A549 (cell line): ENCODE measurements at regions not wholly inside any gene's neighbourhood (a gene's known extent, or its start where the extent isn't known, plus 50 kb on each side); places are given as distances from the start of the nearest gene placed in this dataset.

Source experiments
- ATAC-seq, 2 experiments: fragments of 200-7000 bp in 1 of 2; fragments of >200 bp in 1 of 2; cut with Nextera tagmentation in 1 of 2; cut with Tn5 transposase in 1 of 2; 3 replicates each; pipeline versions ENCODE4 v1.8.0 to v1.9.1; 2018 to 2020; ENCODE audit warnings: mild to moderate bottlenecking in 1 of 2, moderate library complexity in 1 of 2
- CTCF ChIA-PET: fragments of 300-600 bp; sonication (Branson Sonifier 250); formaldehyde crosslinking; extraction: SDS; loops from one replicate; lab custom pipeline; 2021; ENCODE audit warnings: antibody characterized with exemption, inconsistent platforms; lab: Yijun Ruan, JAX
- POLR2A ChIA-PET: fragments of 350-600 bp; formaldehyde crosslinking; extraction: SDS; loops from one replicate; lab custom pipeline; 2021; ENCODE audit warnings: antibody characterized with exemption, inconsistent platforms; lab: Yijun Ruan, JAX
- DNase-seq, 2 experiments: peaks; one replicate each; pipeline versions ENCODE4 v3.0.0 to v3.0.0-alpha.2; 2011 to 2016; ENCODE audit warnings: low read depth in 1 of 2, low spot score in 1 of 2
- FAIRE-seq: peaks from 2 replicates; lab custom pipeline; 2011; peaks lifted over from hg19 to GRCh38; lab: Jason Lieb, UNC
- H3K27ac ChIP-seq, 2 experiments: fragments of >200 bp; sonication (Bioruptor Twin); formaldehyde crosslinking; 3 replicates each; pipeline ENCODE4 v1.5.1; 2016 to 2017
- H3K4me1 ChIP-seq: fragments of >200 bp; sonication (Bioruptor Twin); formaldehyde crosslinking; 3 replicates; pipeline ENCODE4 v1.6.1; 2016
- H3K4me2 ChIP-seq: fragments of >200 bp; sonication (Bioruptor Twin); formaldehyde crosslinking; 3 replicates; pipeline ENCODE4 v1.6.1; 2016
- H3K4me3 ChIP-seq: fragments of >200 bp; sonication (Bioruptor Twin); formaldehyde crosslinking; 3 replicates; pipeline ENCODE4 v1.5.1; 2016
- H3K9me3 ChIP-seq: fragments of >200 bp; sonication (Bioruptor Twin); formaldehyde crosslinking; 3 replicates; pipeline ENCODE4 v1.6.1; 2016
- ATOH8 ChIP-seq: fragments of 250-450 bp; sonication (Bioruptor Pico); IDR thresholded peaks from 2 replicates; pipeline ENCODE4 v1.5.0; 2020; ENCODE audit warnings: low read depth, mild to moderate bottlenecking, moderate library complexity
- BHLHE40 ChIP-seq: IDR thresholded peaks from 2 replicates; pipeline ENCODE4 v1.6.1; 2012; ENCODE audit warnings: low read depth, low read length, inconsistent platforms
- CTCF ChIP-seq: fragments of >200 bp; sonication (Bioruptor Twin); formaldehyde crosslinking; IDR thresholded peaks from 3 replicates; pipeline ENCODE4 v1.5.1; 2016
- EHMT2 ChIP-seq: fragments of 200-600 bp; sonication (generic); IDR thresholded peaks from 2 replicates; pipeline ENCODE4 v1.6.1; 2016; ENCODE audit warnings: antibody characterized with exemption, low read depth, mild to moderate bottlenecking, moderate library complexity
- EP300 ChIP-seq, 2 experiments: fragments of >200 bp; sonication (Bioruptor Twin); formaldehyde crosslinking; IDR thresholded peaks; 2 replicates in 1 of 2; 3 replicates in 1 of 2; pipeline ENCODE4 v1.6.1; 2016 to 2017
- FOSL2 ChIP-seq, 2 experiments: fragments of 450-650 bp in 1 of 2; fragments of >200 bp in 1 of 2; sonication (Bioruptor Twin) in 1 of 2; formaldehyde crosslinking; IDR thresholded peaks; 2 replicates each; pipeline versions ENCODE4 v1.5.0 to v1.6.1; 2016 to 2020; ENCODE audit warnings: mild to moderate bottlenecking in 1 of 2, moderate library complexity in 1 of 2
- HES2 ChIP-seq: fragments of >200 bp; sonication (Bioruptor Twin); formaldehyde crosslinking; IDR thresholded peaks from 2 replicates; pipeline ENCODE4 v1.6.1; 2016
- HOXA7 ChIP-seq: fragments of 250-450 bp; sonication (Bioruptor Pico); IDR thresholded peaks from 2 replicates; pipeline ENCODE4 v1.5.0; 2020; ENCODE audit warnings: mild to moderate bottlenecking, moderate library complexity
- HOXB5 ChIP-seq: fragments of 250-450 bp; sonication (Bioruptor Pico); IDR thresholded peaks from 2 replicates; pipeline ENCODE4 v1.5.0; 2020; ENCODE audit warnings: mild to moderate bottlenecking, moderate library complexity
- JUN ChIP-seq, 2 experiments: fragments of >200 bp; sonication (Bioruptor Twin); formaldehyde crosslinking; IDR thresholded peaks; 2 replicates in 1 of 2; 3 replicates in 1 of 2; pipeline ENCODE4 v1.6.1; 2016 to 2017
- KDM1A ChIP-seq: fragments of 200-600 bp; sonication (generic); IDR thresholded peaks from 2 replicates; pipeline ENCODE4 v1.6.1; 2016; ENCODE audit warnings: low read depth, mild to moderate bottlenecking
- KDM5A ChIP-seq: fragments of 200-600 bp; sonication (generic); IDR thresholded peaks from 2 replicates; pipeline ENCODE4 v1.6.1; 2016; ENCODE audit warnings: antibody characterized with exemption, mild to moderate bottlenecking
- MYC ChIP-seq: IDR thresholded peaks from 2 replicates; pipeline ENCODE4 v1.6.1; 2012; ENCODE audit warnings: mild to moderate bottlenecking, inconsistent platforms, low read length, improper control_type of control experiment, borderline replicate concordance
- NFE2L2 ChIP-seq: fragments of 150-350 bp; conservative IDR thresholded peaks from 2 replicates; pipeline ENCODE4 v1.6.1; 2014; ENCODE audit warnings: low read length
- NPAS2 ChIP-seq: fragments of 250-450 bp; sonication (Bioruptor Pico); IDR thresholded peaks from 2 replicates; pipeline ENCODE4 v1.8.0; 2022; ENCODE audit warnings: mild to moderate bottlenecking, moderate library complexity, borderline replicate concordance
- POLR2A ChIP-seq: IDR thresholded peaks from 2 replicates; pipeline ENCODE4 v1.6.1; 2012; ENCODE audit warnings: mild to moderate bottlenecking, low read length
- RAD21 ChIP-seq, 2 experiments: fragments of >200 bp in 1 of 2; sonication (Bioruptor Twin) in 1 of 2; formaldehyde crosslinking in 1 of 2; IDR thresholded peaks in 1 of 2; conservative IDR thresholded peaks in 1 of 2; 2 replicates in 1 of 2; 3 replicates in 1 of 2; pipeline ENCODE4 v1.6.1; 2012 to 2018; ENCODE audit warnings: inconsistent platforms in 1 of 2
- SMC3 ChIP-seq: fragments of >200 bp; sonication (Bioruptor Twin); formaldehyde crosslinking; IDR thresholded peaks from 3 replicates; pipeline ENCODE4 v1.6.1; 2018; ENCODE audit warnings: inconsistent platforms
- TFCP2L1 ChIP-seq: fragments of 250-450 bp; sonication (Bioruptor Pico); IDR thresholded peaks from 2 replicates; pipeline ENCODE4 v1.5.0; 2021; ENCODE audit warnings: mild to moderate bottlenecking
- ZNF302 ChIP-seq: fragments of 250-450 bp; sonication (Bioruptor Pico); IDR thresholded peaks from 2 replicates; pipeline ENCODE4 v1.9.0; 2021; ENCODE audit warnings: inconsistent platforms, mild to moderate bottlenecking, moderate library complexity
- WGBS: methylation state at CpG from one replicate; pipeline ENCODE4 v1.1.6; 2017; ENCODE audit errors: missing lambda C conversion rate; 5-methylcytosine and 5-hydroxymethylcytosine counted together

DNA sequence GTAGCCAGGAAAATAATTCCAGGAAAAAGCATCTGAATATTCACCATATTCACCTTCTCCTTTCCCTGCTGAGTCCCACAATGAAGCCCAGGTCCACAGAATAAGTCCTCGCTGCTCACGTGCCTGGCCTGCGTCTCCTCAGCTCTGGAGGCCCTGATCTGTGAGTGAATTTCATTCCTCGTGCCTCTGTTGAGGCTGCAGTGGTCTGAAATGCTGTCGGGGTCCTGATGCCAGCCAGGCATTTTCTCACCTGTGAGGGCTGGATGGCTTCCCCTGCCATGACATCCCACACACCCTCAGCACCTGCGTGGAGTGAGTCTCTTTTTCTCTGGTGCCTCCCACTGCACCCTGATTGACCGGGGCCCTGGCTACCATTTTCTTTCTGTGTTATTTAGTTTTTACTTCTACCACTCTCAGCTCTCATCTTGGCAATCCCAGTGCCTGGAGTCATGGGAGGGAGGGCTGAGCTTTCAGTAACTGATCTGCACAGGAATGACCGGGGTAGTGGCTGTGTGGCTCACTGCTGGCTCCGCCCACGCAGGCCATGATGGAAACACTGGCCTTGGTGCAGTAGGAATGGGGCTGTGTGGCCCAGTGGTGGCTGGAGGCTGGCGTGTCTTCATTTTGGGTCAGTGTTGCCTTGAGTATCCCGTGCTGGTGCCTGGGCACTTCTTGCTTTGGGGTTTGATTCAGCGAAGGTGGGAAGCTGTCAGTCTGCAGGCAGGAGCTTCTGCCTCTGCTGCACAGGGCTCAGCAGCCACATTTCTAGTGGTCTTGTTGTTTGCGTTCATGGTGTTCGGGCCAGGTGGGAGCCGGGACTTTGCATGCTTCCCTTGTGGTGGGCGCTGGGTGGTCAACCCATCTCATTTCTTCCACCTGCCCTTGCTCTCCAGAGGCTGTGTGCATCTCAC, 807.2 kb downstream of the TBC1D22A start:
- no peaks in the 10 kb centered on the region for H3K9me3 ChIP-seq
- no peaks in the 10 kb centered on the region for H3K4me1 ChIP-seq
- no peak overlapping the region for H3K4me3 ChIP-seq
- 54% methylated on average over 17 of the region's 17 CpGs for WGBS
- H3K4me2 ChIP-seq = no peak overlapping the region
- FAIRE-seq = no peak
- TF ChIP-seq FOSL2 (IDR thresholded peaks at IDR 0.05) (no peak), FOSL2 (CRISPR knock-in tag; IDR thresholded peaks at IDR 0.05) (no peak), NFE2L2 (no peak), MYC (no peak), EHMT2 (no peak), EP300 (IDR thresholded peaks at IDR 0.05) (no peak), ATOH8 (CRISPR knock-in tag) (no peak), NPAS2 (CRISPR knock-in tag) (no peak), RAD21 (conservative IDR thresholded peaks at IDR 0.05 in 1 of 2, IDR thresholded peaks at IDR 0.05 in 1 of 2) (no peak), KDM1A (no peak), POLR2A (no peak), HOXB5 (CRISPR knock-in tag) (no peak), JUN (IDR thresholded peaks at IDR 0.05) (no peak), SMC3 (no peak)
- no peak for ATAC-seq
- CTCF ChIA-PET = no interaction called here
- H3K27ac ChIP-seq = no peak overlapping the region
- POLR2A ChIA-PET = no interaction called here
- DNase-seq = no peak

DNA sequence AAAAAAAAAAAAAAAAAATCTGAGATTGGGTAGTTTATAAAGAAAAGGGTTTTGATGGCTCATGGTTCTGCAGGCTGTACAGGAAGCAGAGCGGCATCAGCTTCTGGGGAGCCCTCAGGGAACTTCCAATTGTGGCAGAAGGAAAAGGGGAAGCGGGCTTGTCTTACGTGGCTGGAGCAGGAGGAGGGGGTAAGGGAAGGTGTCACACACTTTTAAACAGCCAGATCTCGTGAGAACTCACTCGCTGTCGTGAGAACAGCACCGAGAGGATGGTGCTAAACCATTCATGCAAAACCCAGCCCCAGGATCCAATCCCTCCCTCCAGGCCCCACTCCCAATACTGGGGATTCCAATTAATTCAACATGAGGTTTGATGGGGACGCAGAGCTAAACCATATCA, 806.2 kb downstream of the TBC1D22A start:
- ChIA-PET CTCF (no interaction called here), POLR2A (no interaction called here)
- TF ChIP-seq ZNF302 (CRISPR knock-in tag) (no peak), CTCF (no peak), TFCP2L1 (CRISPR knock-in tag) (no peak), HOXA7 (no peak), HES2 (no peak), BHLHE40 (no peak), KDM5A (no peak), MYC (no peak)
- H3K4me1 ChIP-seq = no peaks in the 10 kb centered on the region
- H3K9me3 ChIP-seq = no peaks in the 10 kb centered on the region
- no peak for DNase-seq
- 73% methylated on average over 8 of the region's 8 CpGs for WGBS
- no peak for FAIRE-seq
- no peak overlapping the region for H3K4me2 ChIP-seq
- ATAC-seq = no peak
- H3K4me3 ChIP-seq = no peak overlapping the region
- no peak overlapping the region for H3K27ac ChIP-seq
